ENCODE measurements at regions not wholly inside any gene's neighbourhood (a gene's known extent, or its start where the extent isn't known, plus 50 kb on each side); places are given as distances from the start of the nearest gene placed in this dataset.
"Not testable (repeated sequence)": the region's sequence is repeated elsewhere in the genome, so short reads cannot be mapped to it uniquely, and the experiment has no call there.

DNA sequence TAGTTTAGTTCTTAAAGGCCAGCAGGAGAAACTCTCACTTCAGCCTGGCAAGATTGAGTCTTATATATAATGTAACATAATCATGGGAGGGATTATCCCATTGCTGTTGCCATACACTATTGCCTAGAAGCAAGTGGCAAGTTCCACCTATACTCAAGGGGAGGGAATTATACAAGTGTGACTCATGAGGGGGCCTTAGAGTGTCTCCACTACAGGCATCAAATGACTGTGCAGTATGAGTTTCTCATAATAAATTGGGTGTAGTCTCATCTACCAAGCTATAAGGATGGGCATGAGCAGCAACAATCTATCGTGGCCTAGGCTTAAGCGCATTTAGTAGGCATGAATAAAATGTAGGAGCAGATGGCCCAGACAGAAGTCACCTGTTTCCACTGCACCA is 89.1 kb upstream of the C1GALT1C1 start:
- Mint-ChIP-seq H3K9me3 (peaks cover 9% of the 10 kb centered on the region), H3K36me3 (ENCODE audit: low read depth) (no peaks in the 10 kb centered on the region), H3K4me1 (ENCODE audit: low read depth) (no peaks in the 10 kb centered on the region), H3K27me3 (ENCODE audit: low read depth) (no peaks in the 10 kb centered on the region), H3K27ac (no peak overlapping the region), H3K4me3 (no peak overlapping the region)
- no peak for DNase-seq (ENCODE audit: low spot score)

- DNase-seq (ENCODE audit: low spot score) = not testable (repeated sequence)
Measured at GRCh38 chrX:120702337-120702736, 72.5 kb upstream of the C1GALT1C1 start.

DNA sequence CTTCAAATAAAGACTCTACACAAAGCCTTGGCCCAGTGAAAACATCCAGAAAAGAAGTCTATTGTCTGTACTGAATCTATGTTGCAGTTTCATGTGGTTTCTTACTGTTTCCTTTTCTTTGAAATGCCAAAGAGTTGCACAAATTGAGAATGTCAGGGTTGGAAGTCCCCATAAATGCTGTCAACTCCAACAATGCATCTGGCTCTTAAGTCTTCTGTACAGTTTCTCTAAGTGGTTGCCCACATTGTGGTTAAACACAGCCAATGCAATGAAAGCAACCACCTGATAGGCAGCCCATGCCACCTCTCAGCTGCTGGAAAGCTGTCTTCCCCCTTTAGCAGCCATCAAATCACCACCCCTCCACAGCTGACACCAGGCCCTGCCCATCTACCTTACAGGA is 67.2 kb upstream of the C1GALT1C1 start:
- Mint-ChIP-seq H3K9me3 (peaks cover 31% of the 10 kb centered on the region), H3K4me1 (ENCODE audit: low read depth) (peaks cover 16% of the 10 kb centered on the region), H3K27me3 (ENCODE audit: low read depth) (no peaks in the 10 kb centered on the region), H3K36me3 (ENCODE audit: low read depth) (peaks cover 11% of the 10 kb centered on the region), H3K27ac (peak overlapping the region; percentile 96), H3K4me3 (peak overlapping the region; percentile 63)
- DNase-seq (ENCODE audit: low spot score) = peak; percentile 46

More at GRCh38 chrX:120702337-120702736, 72.5 kb upstream of the C1GALT1C1 start:
- not testable (repeated sequence) for H3K27ac Mint-ChIP-seq; H3K4me3 Mint-ChIP-seq; H3K27me3 Mint-ChIP-seq (ENCODE audit: low read depth); H3K4me1 Mint-ChIP-seq (ENCODE audit: low read depth); H3K36me3 Mint-ChIP-seq (ENCODE audit: low read depth)
- H3K9me3 Mint-ChIP-seq = peaks cover 29% of the 10 kb centered on the region

DNA sequence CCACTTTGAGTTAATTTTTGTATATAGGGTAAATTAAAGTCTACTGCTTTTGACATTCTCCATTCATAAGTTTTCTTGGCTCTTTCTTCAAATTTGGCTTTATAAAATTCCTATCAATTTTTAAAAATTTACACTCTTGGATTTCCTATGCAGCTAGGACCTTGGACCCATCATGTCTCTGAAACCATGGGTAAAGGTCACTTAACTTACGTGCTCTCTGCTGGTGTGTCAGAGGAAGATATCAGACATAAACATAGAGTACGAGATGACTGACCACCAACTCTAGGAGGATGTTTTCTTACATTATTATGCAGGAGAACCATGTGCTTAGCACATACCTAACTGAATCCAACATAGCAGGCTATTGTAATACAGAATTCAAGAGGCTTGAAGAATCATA is 62.5 kb upstream of the C1GALT1C1 start:
- H3K36me3 Mint-ChIP-seq (ENCODE audit: low read depth) = peaks cover 2% of the 10 kb centered on the region

GRCh38 chrX:120690941-120691340 is 61.1 kb upstream of the C1GALT1C1 start:
- no peaks in the 10 kb centered on the region for H3K9me3 Mint-ChIP-seq
- H3K27me3 Mint-ChIP-seq (ENCODE audit: low read depth) = no peaks in the 10 kb centered on the region
- no peak overlapping the region for H3K27ac Mint-ChIP-seq
- peaks cover under 1% of the 10 kb centered on the region for H3K4me1 Mint-ChIP-seq (ENCODE audit: low read depth)
- no peak overlapping the region for H3K4me3 Mint-ChIP-seq
- H3K36me3 Mint-ChIP-seq (ENCODE audit: low read depth) = no peaks in the 10 kb centered on the region
- DNase-seq (ENCODE audit: low spot score) = no peak

More for the DNA sequence above, 62.5 kb upstream of the C1GALT1C1 start:
- no peak for DNase-seq (ENCODE audit: low spot score)
- Mint-ChIP-seq H3K4me1 (ENCODE audit: low read depth) (peaks cover 14% of the 10 kb centered on the region), H3K4me3 (no peak overlapping the region), H3K27me3 (ENCODE audit: low read depth) (no peaks in the 10 kb centered on the region), H3K27ac (no peak overlapping the region), H3K9me3 (peaks cover 2% of the 10 kb centered on the region)

- no peak overlapping the region for H3K4me3 Mint-ChIP-seq
- no peaks in the 10 kb centered on the region for H3K27me3 Mint-ChIP-seq (ENCODE audit: low read depth)
- H3K27ac Mint-ChIP-seq = no peak overlapping the region
- no peaks in the 10 kb centered on the region for H3K9me3 Mint-ChIP-seq
- H3K4me1 Mint-ChIP-seq (ENCODE audit: low read depth) = no peaks in the 10 kb centered on the region
- H3K36me3 Mint-ChIP-seq (ENCODE audit: low read depth) = no peaks in the 10 kb centered on the region
- DNase-seq (ENCODE audit: low spot score) = no peak
Measured at GRCh38 chrX:120690344-120690743, 60.5 kb upstream of the C1GALT1C1 start.

- peaks cover 10% of the 10 kb centered on the region for H3K9me3 Mint-ChIP-seq
- H3K27ac Mint-ChIP-seq = peak overlapping the region; percentile 75
- peaks cover 9% of the 10 kb centered on the region for H3K4me1 Mint-ChIP-seq (ENCODE audit: low read depth)
- no peaks in the 10 kb centered on the region for H3K27me3 Mint-ChIP-seq (ENCODE audit: low read depth)
- no peaks in the 10 kb centered on the region for H3K36me3 Mint-ChIP-seq (ENCODE audit: low read depth)
- peak overlapping the region; percentile 52 for H3K4me3 Mint-ChIP-seq
- DNase-seq (ENCODE audit: low spot score) = no peak
Measured at GRCh38 chrX:120680090-120680489, 50.2 kb upstream of the C1GALT1C1 start.

Data from T-helper 2 cell treated with Interferon-gamma antibody and Interleukin-4, amounts not matched to agents 5 μg/mL and 100 μg/mL, for 36 hours (primary cell).